Heart left ventricle (tissue), 16 donors: ENCODE measurements at regions not wholly inside any gene's neighbourhood (a gene's known extent, or its start where the extent isn't known, plus 50 kb on each side); places are given as distances from the start of the nearest gene placed in this dataset.

Experiments
- ATAC-seq, 4 donors: fragments of 200-7000 bp; cut with Tn5 transposase; one replicate each; pipeline ENCODE4 v1.9.1; 2020 to 2022; ENCODE audit warnings: moderate library complexity in 4 of 4, mild to moderate bottlenecking in 3 of 4, moderate number of reproducible peaks in 1 of 4
- DNase-seq, 5 donors: peaks; one replicate each; pipeline ENCODE4 v3.0.0-alpha.2; 2020
- H3K27ac ChIP-seq, 12 donors: fragments of 200-600 bp; sonication (generic) in 4 of 12; one replicate each; pipeline versions ENCODE4 v1.5.0 to v1.8.0; 2016 to 2022; ENCODE audit warnings: mild to moderate bottlenecking in 2 of 12
- H3K27me3 ChIP-seq, 9 donors: fragments of 200-600 bp; sonication (generic) in 2 of 9; one replicate each; pipeline versions ENCODE4 v1.5.1 to v1.8.0; 2016 to 2022; ENCODE audit warnings: mild to moderate bottlenecking in 3 of 9
- H3K36me3 ChIP-seq, 9 donors: fragments of 200-600 bp; sonication (generic) in 2 of 9; one replicate each; pipeline versions ENCODE4 v1.5.0 to v1.8.0; 2018 to 2022; ENCODE audit warnings: mild to moderate bottlenecking in 2 of 9
- H3K4me1 ChIP-seq, 12 donors: fragments of 200-600 bp; sonication (generic) in 4 of 12; one replicate each; pipeline versions ENCODE4 v1.5.0 to v1.8.0; 2016 to 2022; ENCODE audit warnings: mild to moderate bottlenecking in 3 of 12
- H3K4me3 ChIP-seq, 12 donors: fragments of 200-600 bp; sonication (generic) in 4 of 12; one replicate each; pipeline versions ENCODE4 v1.5.0 to v1.8.0; 2017 to 2022; ENCODE audit warnings: mild to moderate bottlenecking in 9 of 12, moderate library complexity in 4 of 12
- H3K9me3 ChIP-seq, 12 donors: fragments of 200-600 bp; sonication (generic) in 4 of 12; one replicate each; pipeline versions ENCODE4 v1.5.0 to v1.8.0; 2016 to 2022; ENCODE audit warnings: mild to moderate bottlenecking in 1 of 12
- CTCF ChIP-seq, 12 donors: fragments of 200-600 bp; sonication (generic) in 4 of 12; IDR thresholded peaks; one replicate each; pipeline versions ENCODE4 v1.5.0 to v1.8.0; 2018 to 2022; ENCODE audit warnings: antibody characterized with exemption in 12 of 12, mild to moderate bottlenecking in 5 of 12
- POLR2A ChIP-seq, 2 donors: fragments of 450-650 bp; IDR thresholded peaks; one replicate each; pipeline ENCODE4 v1.6.1; 2017; ENCODE audit warnings: antibody characterized with exemption in 2 of 2, mild to moderate bottlenecking in 2 of 2, moderate library complexity in 2 of 2
- WGBS, 4 donors: extraction: QIAGEN DNeasy Blood & Tissue Kit in 2 of 4; methylation state at CpG; one replicate each; pipeline versions ENCODE4 v1.1.5 to v1.1.7; 2013 to 2018; 5-methylcytosine and 5-hydroxymethylcytosine counted together
- intact Hi-C, 10 donors: fragments of 100-400 bp; cut with DNase I; formaldehyde crosslinking; loops; one replicate each; pipeline versions ENCODE4 v1.11.1 to v1.14.2; 2022
- donor health status: ischemic (EF 13 %, LVEDD 7.1; RV severe dilation, severe dysfunction).
- donor health status: healthy with polysubstance abuse.
- donor health status: DM: no; HTN: yes; CAD: no.
- donor health status: DM: no; HTN: no; CAD: no.
- donor health status: ischemic (EF 25% LVEDD 6.9; RV normal size, moderate dysfunction).
- donor health status: ischemic (EF 25% LVEDD 5.7; RV mildly dilated, moderate dysfunction).
- donor health status: healthy.
- donor health status: DM: yes; HTN: yes; CAD: no.
- donor health status: ischemic (EF 35%, LVEDD 5.7; RV mildly dilated, moderate dysfunction).
- donor health status: nonischemic (EF 11% LVEDD 7.7; RV severe dilation, severe dysfunction).
- donor health status: DM: yes; HTN: yes; CAD: no.
- donor health status: PGD.
- donor health status: ischemic (EF 29% LVEDD 5.4; RV normal size, mild dysfunction).
- donor health status: nonischemic (EF 23%, LVEDD 6.1; RV moderate dilation, normal function).

- 65 to 85% (median 76%) methylated on average over 11 of the region's 11 CpGs for WGBS, 4 donors
- H3K4me1 ChIP-seq = no peaks in the 10 kb centered on the region
- peak overlapping the region in 1 of 12 donors; percentile 51 for H3K27ac ChIP-seq
- no peak overlapping the region for H3K4me3 ChIP-seq
- intact Hi-C loops = no loop called here
- no peaks in the 10 kb centered on the region for H3K27me3 ChIP-seq
- DNase-seq (no peak), ATAC-seq (no peak)
- H3K36me3 ChIP-seq = no peaks in the 10 kb centered on the region
- TF ChIP-seq POLR2A (IDR thresholded peaks at IDR 0.05) (no peak), CTCF (IDR thresholded peaks at IDR 0.05) (no peak)
- peaks cover 0 to 19% (median 9%) of the 10 kb centered on the region in 12 donors for H3K9me3 ChIP-seq
Measured at GRCh38 chr5:4929092-4929655, 211.0 kb upstream of the ADAMTS16 start.

- peaks cover 0 to 11% (median 0%) of the 10 kb centered on the region in 9 donors for H3K27me3 ChIP-seq
- WGBS, 4 donors = 72 to 82% (median 75%) methylated on average over 15 of the region's 15 CpGs
- no peak overlapping the region for H3K4me3 ChIP-seq
- no peaks in the 10 kb centered on the region for H3K9me3 ChIP-seq
- no peak overlapping the region for H3K27ac ChIP-seq
- no peak for TF ChIP-seq CTCF (IDR thresholded peaks at IDR 0.05)
- no peak for TF ChIP-seq POLR2A (IDR thresholded peaks at IDR 0.05)
- ATAC-seq = no peak
- H3K4me1 ChIP-seq = no peaks in the 10 kb centered on the region
- intact Hi-C loops = no loop called here
- no peak for DNase-seq
- no peaks in the 10 kb centered on the region for H3K36me3 ChIP-seq
Measured at GRCh38 chr5:4939042-4939781, 200.9 kb upstream of the ADAMTS16 start.

GRCh38 chr5:4941161-4941560, 199.0 kb upstream of the ADAMTS16 start:
- DNase-seq (no peak), ATAC-seq (no peak)
- intact Hi-C loops = loop anchor here in 2 of 10 donors (5.0 kb wide), 1 partner anchor 59 kb away; no protein-coding TSS in a partner anchor
- no peak overlapping the region for H3K27ac ChIP-seq
- H3K4me1 ChIP-seq = no peaks in the 10 kb centered on the region
- no peaks in the 10 kb centered on the region for H3K36me3 ChIP-seq
- no peak for TF ChIP-seq POLR2A (IDR thresholded peaks at IDR 0.05)
- no peak for TF ChIP-seq CTCF (IDR thresholded peaks at IDR 0.05)
- H3K4me3 ChIP-seq = no peak overlapping the region
- H3K9me3 ChIP-seq = no peaks in the 10 kb centered on the region
- WGBS, 4 donors = 83 to 85% (median 83%) methylated on average over 12 of the region's 12 CpGs
- H3K27me3 ChIP-seq = peaks cover 0 to 11% (median 0%) of the 10 kb centered on the region in 9 donors

- TF ChIP-seq CTCF (IDR thresholded peaks at IDR 0.05) (peak; percentile 59 to 78 (median 73)), POLR2A (IDR thresholded peaks at IDR 0.05) (no peak)
- Histone ChIP-seq H3K9me3 (no peaks in the 10 kb centered on the region), H3K36me3 (no peaks in the 10 kb centered on the region), H3K4me1 (no peaks in the 10 kb centered on the region), H3K4me3 (no peak overlapping the region), H3K27me3 (peaks cover 0 to 11% (median 0%) of the 10 kb centered on the region in 9 donors), H3K27ac (no peak overlapping the region)
- DNase-seq = peak in 1 of 5 donors; percentile 23
- intact Hi-C loops = loop anchor here in 3 of 10 donors (2.0 to 5.0 kb wide), 2 partner anchors 60 to 61 kb away; no protein-coding TSS in a partner anchor
- WGBS, 4 donors = 36 to 46% (median 40%) methylated on average over 26 to 33 of the region's 33 CpGs
- no peak for ATAC-seq
Measured at GRCh38 chr5:4941957-4942830, 197.9 kb upstream of the ADAMTS16 start.
